Lower lobe of right lung (tissue), 2 donors: ENCODE measurements at regions not wholly inside any gene's neighbourhood (a gene's known extent, or its start where the extent isn't known, plus 50 kb on each side); places are given as distances from the start of the nearest gene placed in this dataset.

Source experiments
- ATAC-seq, 2 donors: fragments of 200-7000 bp; cut with Tn5 transposase; one replicate each; pipeline ENCODE4 v1.9.1; 2020 to 2022; ENCODE audit warnings: mild to moderate bottlenecking in 2 of 2, moderate library complexity in 2 of 2
- DNase-seq: peaks from one replicate; pipeline ENCODE4 v3.0.0-alpha.2; 2020
- H3K27ac ChIP-seq: fragments of 200-600 bp; one replicate; pipeline ENCODE4 v1.8.0; 2022
- H3K27me3 ChIP-seq: fragments of 200-600 bp; one replicate; pipeline ENCODE4 v1.8.0; 2022; ENCODE audit warnings: low read depth
- H3K36me3 ChIP-seq: fragments of 200-600 bp; one replicate; pipeline ENCODE4 v1.8.0; 2022; ENCODE audit warnings: mild to moderate bottlenecking
- H3K4me1 ChIP-seq: fragments of 200-600 bp; one replicate; pipeline ENCODE4 v1.8.0; 2022
- H3K4me3 ChIP-seq: fragments of 200-600 bp; one replicate; pipeline ENCODE4 v1.8.0; 2022; ENCODE audit warnings: mild to moderate bottlenecking
- H3K9me3 ChIP-seq: fragments of 200-600 bp; one replicate; pipeline ENCODE4 v1.8.0; 2022
- CTCF ChIP-seq: fragments of 200-600 bp; IDR thresholded peaks from one replicate; pipeline ENCODE4 v1.8.0; 2022; ENCODE audit warnings: antibody characterized with exemption, mild to moderate bottlenecking
- intact Hi-C: fragments of 100-400 bp; cut with DNase I; formaldehyde crosslinking; loops from one replicate; pipeline ENCODE4 v1.11.0; 2022
- donor health status: DM: no; HTN: yes; CAD: no; lungs with severe emphysema.

GRCh38 chr3:176354843-176355242 lies 842.4 kb downstream of the TBL1XR1 start:
- intact Hi-C loops: no loop called here
- Histone ChIP-seq H3K27ac (no peak overlapping the region), H3K4me3 (no peak overlapping the region), H3K27me3 (no peaks in the 10 kb centered on the region), H3K36me3 (no peaks in the 10 kb centered on the region), H3K9me3 (no peaks in the 10 kb centered on the region), H3K4me1 (no peaks in the 10 kb centered on the region)
- no peak for TF ChIP-seq CTCF
- no peak for ATAC-seq
- no peak for DNase-seq

- H3K4me3 ChIP-seq: no peak overlapping the region
- H3K9me3 ChIP-seq: no peaks in the 10 kb centered on the region
- no peaks in the 10 kb centered on the region for H3K36me3 ChIP-seq
- H3K27me3 ChIP-seq: no peaks in the 10 kb centered on the region
- H3K4me1 ChIP-seq: no peaks in the 10 kb centered on the region
- H3K27ac ChIP-seq: no peak overlapping the region
- no peak for ATAC-seq
- DNase-seq: no peak
- no peak for TF ChIP-seq CTCF
- intact Hi-C loops: no loop called here
Observed at GRCh38 chr3:176352716-176353334, 844.5 kb downstream of the TBL1XR1 start.

- Histone ChIP-seq H3K4me3 (no peak overlapping the region), H3K36me3 (no peaks in the 10 kb centered on the region), H3K27me3 (no peaks in the 10 kb centered on the region), H3K4me1 (no peaks in the 10 kb centered on the region), H3K27ac (no peak overlapping the region), H3K9me3 (no peaks in the 10 kb centered on the region)
- intact Hi-C loops: no loop called here
- ATAC-seq (no peak), DNase-seq (no peak)
- no peak for TF ChIP-seq CTCF
Observed at GRCh38 chr3:176351408-176351807, 845.9 kb downstream of the TBL1XR1 start.

GRCh38 chr3:176349706-176350105 lies 847.6 kb downstream of the TBL1XR1 start:
- no peaks in the 10 kb centered on the region for H3K36me3 ChIP-seq
- intact Hi-C loops: no loop called here
- H3K27me3 ChIP-seq: no peaks in the 10 kb centered on the region
- H3K4me1 ChIP-seq: no peaks in the 10 kb centered on the region
- ATAC-seq: no peak
- H3K4me3 ChIP-seq: no peak overlapping the region
- H3K27ac ChIP-seq: no peak overlapping the region
- TF ChIP-seq CTCF: no peak
- H3K9me3 ChIP-seq: peaks cover 4% of the 10 kb centered on the region
- DNase-seq: no peak

GRCh38 chr3:176347424-176348146 lies 849.7 kb downstream of the TBL1XR1 start:
- Histone ChIP-seq H3K4me3 (no peak overlapping the region), H3K27ac (no peak overlapping the region), H3K9me3 (peaks cover 4% of the 10 kb centered on the region), H3K36me3 (no peaks in the 10 kb centered on the region), H3K4me1 (no peaks in the 10 kb centered on the region), H3K27me3 (no peaks in the 10 kb centered on the region)
- ATAC-seq: no peak
- intact Hi-C loops: no loop called here
- DNase-seq: no peak
- TF ChIP-seq CTCF: no peak
